ENCODE measurements at regions not wholly inside any gene's neighbourhood (a gene's known extent, or its start where the extent isn't known, plus 50 kb on each side); places are given as distances from the start of the nearest gene placed in this dataset.

GRCh38 chr2:34069604-34070003 is 470.5 kb upstream of the FAM98A start:
- TF ChIP-seq POLR2A (IDR thresholded peaks at IDR 0.05; ENCODE audit: control extremely low read depth in 1 of 2, low read depth in 2 of 2, low read length in 2 of 2) (no peak), NRF1 (IDR thresholded peaks at IDR 0.05; ENCODE audit: low read depth, low read length) (no peak)

Data from H1 (cell line).